PC-3 (cell line): ENCODE measurements at regions not wholly inside any gene's neighbourhood (a gene's known extent, or its start where the extent isn't known, plus 50 kb on each side); places are given as distances from the start of the nearest gene placed in this dataset.

ENCODE experiments used
- ATAC-seq: fragments of 200-7000 bp; cut with Tn5 transposase; 2 replicates; pipeline ENCODE4 v1.9.1; 2020; ENCODE audit warnings: mild to moderate bottlenecking, moderate library complexity
- BruUV-seq: library from RNA; stranded (reverse); fragments of 400-500 nt; replicated peaks from 2 replicates; lab custom pipeline; 2021; lab: Mats Ljungman, UMichigan
- CTCF ChIA-PET: fragments of 300-600 bp; sonication (Branson Sonifier 250); formaldehyde crosslinking; loops from one replicate; lab custom pipeline; 2022; ENCODE audit warnings: antibody characterized with exemption; lab: Charles Lee
- POLR2A ChIA-PET: fragments of 300-600 bp; sonication (Branson Sonifier 250); formaldehyde crosslinking; loops from one replicate; lab custom pipeline; 2022; ENCODE audit warnings: antibody characterized with exemption; ENCODE audit not compliant: unreplicated experiment; lab: Charles Lee
- DNase-seq: peaks from one replicate; pipeline ENCODE4 v3.0.0-alpha.2; 2015
- H2AFZ ChIP-seq: fragments of 300-600 bp; sonication (generic); 2 replicates; pipeline ENCODE4 v1.6.0; 2016; ENCODE audit warnings: antibody characterized with exemption, low read length
- H3F3A ChIP-seq: fragments of 300-600 bp; sonication (generic); one replicate; pipeline ENCODE4 v1.6.0; 2017; ENCODE audit warnings: antibody characterized with exemption, low read length, control low read depth, mild to moderate bottlenecking; ENCODE audit not compliant: unreplicated experiment
- H3K27ac ChIP-seq: fragments of 300-600 bp; sonication (generic); 2 replicates; pipeline ENCODE4 v1.5.1; 2016; ENCODE audit warnings: mild to moderate bottlenecking, low read length
- H3K27me3 ChIP-seq: fragments of 300-600 bp; sonication (generic); 2 replicates; pipeline ENCODE4 v1.6.1; 2016; ENCODE audit warnings: low read length, mixed read lengths
- H3K36me3 ChIP-seq: fragments of 300-600 bp; sonication (generic); 2 replicates; pipeline ENCODE4 v1.6.1; 2016; ENCODE audit warnings: low read depth, mixed run types, low read length, mixed read lengths
- H3K4me1 ChIP-seq: fragments of 300-600 bp; sonication (generic); 2 replicates; pipeline ENCODE4 v1.5.1; 2016; ENCODE audit warnings: low read length; ENCODE audit not compliant: insufficient read depth
- H3K4me2 ChIP-seq: fragments of 300-600 bp; sonication (generic); 2 replicates; pipeline ENCODE4 v1.6.0; 2016; ENCODE audit warnings: low read length
- H3K4me3 ChIP-seq: fragments of 300-600 bp; sonication (generic); 2 replicates; pipeline ENCODE4 v1.5.1; 2016; ENCODE audit warnings: mild to moderate bottlenecking, low read length, mixed read lengths
- H3K79me2 ChIP-seq: fragments of 300-600 bp; sonication (generic); 2 replicates; pipeline ENCODE4 v1.6.1; 2017; ENCODE audit warnings: low read length, mixed read lengths
- H3K9ac ChIP-seq: fragments of 300-600 bp; sonication (generic); 2 replicates; pipeline ENCODE4 v1.6.0; 2016; ENCODE audit warnings: mild to moderate bottlenecking, low read length
- H3K9me2 ChIP-seq: fragments of 300-600 bp; sonication (generic); replicated peaks from 2 replicates; pipeline ENCODE4 v1.6.1; 2016; ENCODE audit warnings: mixed run types, low read length, mixed read lengths
- H3K9me3 ChIP-seq: fragments of 300-600 bp; sonication (generic); 2 replicates; pipeline ENCODE4 v1.6.1; 2016; ENCODE audit warnings: low read length, mixed read lengths
- H4K20me1 ChIP-seq: fragments of 300-600 bp; sonication (generic); 2 replicates; pipeline ENCODE4 v1.6.1; 2016; ENCODE audit warnings: low read length, mixed read lengths
- CTCF ChIP-seq: fragments of 300-600 bp; sonication (generic); conservative IDR thresholded peaks from 2 replicates; pipeline ENCODE4 v1.5.1; 2017; ENCODE audit warnings: antibody characterized with exemption, low read depth, mild to moderate bottlenecking, low read length
- EZH2 ChIP-seq: fragments of 300-600 bp; sonication (generic); IDR thresholded peaks from one replicate; pipeline ENCODE4 v1.6.1; 2017; ENCODE audit warnings: antibody characterized with exemption, mild to moderate bottlenecking, low read length; ENCODE audit not compliant: unreplicated experiment
- EZH2phosphoT487 ChIP-seq: fragments of 300-600 bp; sonication (generic); IDR thresholded peaks from 2 replicates; pipeline ENCODE4 v1.6.1; 2018; ENCODE audit warnings: mild to moderate bottlenecking, antibody characterized with exemption, low read length, borderline replicate concordance
- intact Hi-C: fragments of 100-400 bp; cut with micrococcal nuclease; formaldehyde crosslinking; loops from 2 replicates; pipeline ENCODE4 v1.9.0; 2023

- no peak for ATAC-seq
- POLR2A ChIA-PET = no interaction called here
- H3K36me3 ChIP-seq = no peaks in the 10 kb centered on the region
- DNase-seq = no peak
- no peaks in the 10 kb centered on the region for H3K9me3 ChIP-seq
- H4K20me1 ChIP-seq = no peaks in the 10 kb centered on the region
- no peaks in the 10 kb centered on the region for H3F3A ChIP-seq
- no peak overlapping the region for H2AFZ ChIP-seq
- no peak overlapping the region for H3K4me3 ChIP-seq
- peaks cover 23% of the 10 kb centered on the region for H3K27me3 ChIP-seq
- H3K79me2 ChIP-seq = no peaks in the 10 kb centered on the region
- TF ChIP-seq CTCF = no peak
- TF ChIP-seq EZH2phosphoT487 = no peak
- no peak for TF ChIP-seq EZH2
- no peak overlapping the region for H3K9ac ChIP-seq
- no peak overlapping the region for H3K4me2 ChIP-seq
- no TSS peak for BruUV-seq
- no peaks in the 10 kb centered on the region for H3K9me2 ChIP-seq
- intact Hi-C loops = no loop called here
- H3K4me1 ChIP-seq = no peaks in the 10 kb centered on the region
- H3K27ac ChIP-seq = no peak overlapping the region
- CTCF ChIA-PET = no interaction called here
Measured at GRCh38 chr10:125564570-125564969, 118.4 kb downstream of the TEX36 start.

GRCh38 chr10:125562737-125563136 lies 120.2 kb downstream of the TEX36 start:
- ChIA-PET CTCF (no interaction called here), POLR2A (no interaction called here)
- H3K36me3 ChIP-seq = no peaks in the 10 kb centered on the region
- no peak overlapping the region for H3K4me2 ChIP-seq
- no peak overlapping the region for H3K4me3 ChIP-seq
- no peaks in the 10 kb centered on the region for H3K9me2 ChIP-seq
- no peaks in the 10 kb centered on the region for H3F3A ChIP-seq
- H2AFZ ChIP-seq = no peak overlapping the region
- BruUV-seq = no TSS peak
- TF ChIP-seq CTCF (peak; percentile 13; the same call in 1 of the 2 replicates), EZH2 (no peak)
- no peak for DNase-seq
- no peaks in the 10 kb centered on the region for H3K4me1 ChIP-seq
- intact Hi-C loops = no loop called here
- H3K9me3 ChIP-seq = no peaks in the 10 kb centered on the region
- no peak overlapping the region for H3K27ac ChIP-seq
- no peaks in the 10 kb centered on the region for H3K79me2 ChIP-seq
- no peak overlapping the region for H3K9ac ChIP-seq
- no peaks in the 10 kb centered on the region for H4K20me1 ChIP-seq
- H3K27me3 ChIP-seq = peaks cover 40% of the 10 kb centered on the region
- no peak for ATAC-seq

GRCh38 chr10:125560947-125561346 lies 122.0 kb downstream of the TEX36 start:
- no peak overlapping the region for H2AFZ ChIP-seq
- ChIA-PET POLR2A (no interaction called here), CTCF (no interaction called here)
- H3K4me1 ChIP-seq = no peaks in the 10 kb centered on the region
- H3K27ac ChIP-seq = no peak overlapping the region
- H3K79me2 ChIP-seq = no peaks in the 10 kb centered on the region
- DNase-seq = no peak
- no peaks in the 10 kb centered on the region for H3K9me3 ChIP-seq
- TF ChIP-seq EZH2phosphoT487 = no peak
- no peak for TF ChIP-seq EZH2
- no peak for TF ChIP-seq CTCF
- peaks cover 48% of the 10 kb centered on the region for H3K27me3 ChIP-seq
- no peaks in the 10 kb centered on the region for H4K20me1 ChIP-seq
- no peak overlapping the region for H3K4me3 ChIP-seq
- H3K9me2 ChIP-seq = no peaks in the 10 kb centered on the region
- intact Hi-C loops = no loop called here
- H3K9ac ChIP-seq = no peak overlapping the region
- no TSS peak for BruUV-seq
- H3K36me3 ChIP-seq = no peaks in the 10 kb centered on the region
- no peaks in the 10 kb centered on the region for H3F3A ChIP-seq
- no peak for ATAC-seq
- no peak overlapping the region for H3K4me2 ChIP-seq
